ENCODE measurements at regions not wholly inside any gene's neighbourhood (a gene's known extent, or its start where the extent isn't known, plus 50 kb on each side); places are given as distances from the start of the nearest gene placed in this dataset.

- TF ChIP-seq CTCF (IDR thresholded peaks at IDR 0.05) (no peak), EZH2 (IDR thresholded peaks at IDR 0.05; ENCODE audit: borderline replicate concordance, insufficient read depth, low read depth, low read length, poor library complexity, severe bottlenecking) (no peak)
Measured at GRCh38 chr12:84069699-84070098, 842.9 kb downstream of the SLC6A15 start.

All from B cell (primary cell).